SKM-1 treated with dmso at 0.1 percent for 144 hours (cell line): ENCODE measurements at regions not wholly inside any gene's neighbourhood (a gene's known extent, or its start where the extent isn't known, plus 50 kb on each side); places are given as distances from the start of the nearest gene placed in this dataset.

ENCODE experiments used
- DNase-seq: peaks from one replicate; lab custom pipeline; 2025; ENCODE audit not compliant: unreplicated experiment; lab: John Stamatoyannopoulos, UW

DNA sequence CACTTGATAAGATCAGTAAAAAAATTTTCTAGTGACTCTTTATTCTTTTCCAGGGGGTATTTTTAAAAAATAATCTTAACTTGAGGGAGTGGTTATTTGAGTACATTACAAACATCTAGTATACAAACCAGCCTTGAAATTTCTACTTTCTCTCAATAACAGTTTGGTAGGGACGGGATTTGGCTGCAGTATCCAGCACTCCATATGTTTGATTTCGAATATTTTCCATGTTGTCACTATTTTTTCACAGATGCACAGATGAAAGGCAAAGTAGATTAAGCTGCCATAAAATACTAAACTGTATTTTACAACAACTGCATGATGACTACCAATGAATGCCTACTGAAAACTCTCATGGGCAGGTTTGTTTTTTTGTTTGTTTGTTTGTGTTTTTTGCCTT, 225.0 kb downstream of the COX7B2 start:
- DNase-seq = no peak

DNA sequence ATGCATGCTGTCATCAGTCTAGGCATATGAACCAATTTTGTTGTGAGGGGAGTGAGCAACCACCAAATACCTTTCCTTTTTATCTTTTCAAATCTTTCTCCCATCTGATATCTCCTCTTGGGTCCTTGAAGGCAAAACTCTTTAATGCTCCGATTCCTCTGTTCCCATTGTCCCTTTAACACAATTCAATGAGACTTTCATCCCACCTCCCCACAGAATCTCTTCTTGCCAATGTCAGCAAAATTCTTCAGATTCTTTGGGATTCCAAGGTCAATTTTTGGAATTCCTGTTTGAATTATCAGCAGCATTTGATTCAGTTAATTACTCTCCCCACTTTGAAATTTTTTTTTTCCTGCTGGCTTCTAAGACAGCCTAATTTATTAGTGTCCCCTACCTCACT, 232.7 kb downstream of the COX7B2 start:
- no peak for DNase-seq

DNA sequence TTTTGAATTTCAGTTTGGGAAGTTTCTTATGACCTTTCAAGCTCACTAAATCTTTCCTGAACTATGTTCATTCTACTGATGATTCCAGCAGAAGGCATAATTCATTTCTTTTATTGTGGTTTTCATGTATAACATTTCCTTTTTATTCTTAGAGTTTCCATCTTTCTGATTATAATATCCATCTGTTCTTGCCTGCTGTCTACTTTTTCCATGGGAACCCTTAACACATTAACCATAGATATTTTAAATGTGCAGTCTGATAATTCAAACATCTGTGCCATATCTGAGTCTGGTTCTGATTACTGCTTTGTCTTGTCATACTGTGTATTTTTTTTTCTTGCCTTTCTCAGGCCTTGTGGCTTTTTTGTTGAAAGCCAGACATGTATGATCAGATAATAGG, 234.7 kb downstream of the COX7B2 start:
- no peak for DNase-seq

DNA sequence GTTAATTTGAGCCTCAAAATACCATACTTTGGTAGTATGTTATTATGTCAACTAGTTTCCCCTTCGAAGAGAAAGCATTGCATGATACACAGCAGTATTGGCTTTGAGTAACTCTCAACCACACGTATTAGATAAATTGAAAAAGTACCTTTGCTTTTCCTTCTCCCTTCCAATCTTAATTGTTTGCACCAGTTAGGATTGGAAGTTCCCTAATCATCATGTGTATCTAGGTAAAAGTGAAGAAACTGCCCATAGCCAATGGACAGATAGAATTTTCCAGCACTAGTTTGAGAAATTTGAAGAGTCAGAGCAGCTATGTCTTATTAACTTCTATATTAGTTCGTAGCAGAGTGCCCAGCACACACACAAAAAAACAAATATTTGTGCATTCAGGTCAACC, 241.3 kb downstream of the COX7B2 start:
- no peak for DNase-seq

DNA sequence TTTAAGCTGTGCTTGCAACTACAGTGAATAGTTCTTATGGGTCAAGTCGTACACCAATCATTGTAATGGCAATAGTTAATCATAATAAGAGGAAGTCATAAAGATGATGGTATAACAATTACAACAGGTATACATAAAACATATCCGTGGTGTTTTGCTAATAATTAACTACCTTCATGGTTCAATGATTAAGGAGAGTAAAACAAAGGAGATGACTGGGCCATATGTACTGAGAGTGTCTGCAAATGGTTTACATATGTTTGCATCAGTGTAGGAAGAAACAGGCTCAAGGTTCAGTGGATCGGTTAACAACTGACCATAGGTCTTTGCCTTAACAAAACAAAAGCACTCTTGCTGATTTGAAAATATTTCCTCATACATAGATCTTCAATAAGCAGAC, 253.0 kb downstream of the COX7B2 start:
- no peak for DNase-seq

DNA sequence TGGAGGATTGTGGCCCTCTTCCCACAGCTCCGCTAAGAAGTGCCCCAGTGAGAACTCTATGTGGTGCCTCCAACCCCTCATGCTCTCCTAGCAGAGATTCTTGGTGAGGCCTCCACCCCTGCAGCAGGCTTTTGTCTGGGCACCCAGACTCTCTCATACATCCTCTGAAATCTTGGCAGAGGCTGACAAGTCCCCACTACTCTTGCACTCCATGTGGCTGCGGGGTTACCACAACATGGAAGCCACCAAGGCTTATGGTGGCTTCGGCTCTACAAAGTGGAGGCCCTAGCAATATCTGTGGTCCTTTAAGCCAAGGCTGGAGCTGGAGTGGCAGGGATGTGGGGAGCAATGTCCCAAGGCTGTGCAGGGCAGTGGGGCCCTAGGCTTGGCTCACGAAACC, 255.2 kb downstream of the COX7B2 start:
- DNase-seq = no peak

DNA sequence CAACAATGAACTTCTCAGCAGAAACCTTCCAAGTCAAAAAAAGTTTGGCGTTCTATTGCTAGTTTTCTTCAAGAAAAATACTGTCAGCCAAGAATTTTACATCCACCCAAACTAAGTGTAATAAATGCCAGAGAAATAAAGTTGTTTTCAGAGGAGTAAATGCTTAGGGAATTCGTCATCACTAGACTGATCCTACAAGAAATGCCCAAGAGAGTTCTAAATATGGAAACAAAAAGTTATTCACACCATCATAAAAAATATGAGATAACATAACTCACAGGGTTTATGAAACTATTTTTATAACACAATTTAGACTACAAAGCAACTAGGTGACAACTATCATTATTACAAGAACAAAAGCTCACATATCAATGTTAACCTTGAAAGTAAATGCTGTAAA, 259.5 kb upstream of the GABRA2 start:
- no peak for DNase-seq

DNA sequence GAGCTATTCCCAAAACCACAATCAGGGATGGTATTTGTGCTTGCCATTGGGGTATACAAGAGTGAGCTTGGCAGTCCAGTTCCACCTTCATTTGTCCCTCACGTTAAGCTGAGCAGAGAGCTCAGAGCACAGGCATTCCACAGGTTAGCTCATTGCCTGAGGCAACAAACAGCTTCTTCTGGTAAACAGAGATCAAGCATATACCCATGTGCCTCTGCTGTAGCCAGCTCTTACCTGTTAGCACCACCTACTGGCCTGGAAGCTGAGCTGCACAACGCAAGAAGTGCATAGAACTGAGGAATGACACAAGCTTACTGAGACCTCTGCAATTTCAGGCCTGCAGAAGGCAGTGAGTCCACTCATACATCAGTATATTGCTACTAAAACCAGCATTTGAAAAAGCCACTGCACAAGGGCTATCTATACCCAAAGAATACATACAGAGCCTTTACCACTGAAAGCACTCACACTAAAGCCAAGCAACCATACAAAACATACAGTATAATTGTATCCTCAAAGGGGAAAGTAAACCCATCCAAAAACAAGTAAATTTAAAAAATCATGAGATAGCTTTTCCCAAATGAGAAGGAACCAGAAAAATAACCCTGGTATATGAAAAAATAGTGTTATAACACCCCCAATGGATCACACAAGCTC, 258.3 kb upstream of the GABRA2 start:
- peak; percentile 34 for DNase-seq

DNA sequence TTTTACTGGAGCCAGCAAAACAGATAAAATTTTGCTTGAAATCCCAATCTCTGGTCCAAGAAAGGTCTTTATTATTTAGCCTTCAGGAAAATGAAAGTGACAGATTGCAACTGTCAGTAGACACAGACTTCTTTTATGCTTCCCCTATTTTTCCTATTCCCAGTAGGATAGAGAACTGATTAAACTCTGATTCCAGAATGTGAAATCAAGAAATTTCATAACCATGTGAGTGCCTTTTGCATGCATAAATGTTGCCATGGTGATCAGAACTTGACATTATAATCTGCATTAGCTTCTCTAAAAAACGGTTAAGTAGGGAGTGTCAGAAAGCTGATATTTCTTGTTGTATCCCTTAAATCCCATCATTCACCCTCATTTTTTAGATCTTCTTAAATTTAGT, 255.2 kb upstream of the GABRA2 start:
- DNase-seq = no peak
